WTC11 (cell line): ENCODE measurements at regions not wholly inside any gene's neighbourhood (a gene's known extent, or its start where the extent isn't known, plus 50 kb on each side); places are given as distances from the start of the nearest gene placed in this dataset.

Experiments used
- ATAC-seq: fragments of 200-7000 bp; cut with Tn5 transposase; 2 replicates; pipeline ENCODE4 v1.10.0; 2021; ENCODE audit warnings: mild to moderate bottlenecking, moderate library complexity
- CTCF ChIA-PET: fragments of 300-600 bp; sonication (Branson Sonifier 250); formaldehyde crosslinking; loops from one replicate; lab custom pipeline; 2021; ENCODE audit warnings: antibody characterized with exemption; lab: Charles Lee
- POLR2A ChIA-PET: fragments of 350-600 bp; sonication (Branson Sonifier 250); formaldehyde crosslinking; loops from one replicate; lab custom pipeline; 2021; ENCODE audit warnings: antibody characterized with exemption; lab: Charles Lee
- DNase-seq: peaks from one replicate; pipeline ENCODE4 v3.0.0; 2021; ENCODE audit warnings: low spot score
- H3K27ac Mint-ChIP-seq: 2 replicates; pipeline ENCODE4 v1.8.0; 2021; ENCODE audit warnings: mixed read lengths
- H3K27me3 Mint-ChIP-seq: 2 replicates; pipeline ENCODE4 v1.8.0; 2021; ENCODE audit warnings: low read depth, mild to moderate bottlenecking, moderate library complexity, mixed read lengths
- H3K36me3 Mint-ChIP-seq: 2 replicates; pipeline ENCODE4 v1.8.0; 2021; ENCODE audit warnings: mixed read lengths
- H3K4me1 Mint-ChIP-seq: 2 replicates; pipeline ENCODE4 v1.8.0; 2022; ENCODE audit warnings: mixed read lengths
- H3K4me3 Mint-ChIP-seq: 2 replicates; pipeline ENCODE4 v1.8.0; 2021; ENCODE audit warnings: mild to moderate bottlenecking, moderate library complexity, mixed read lengths
- H3K9me3 Mint-ChIP-seq: 2 replicates; pipeline ENCODE4 v1.8.0; 2021; ENCODE audit warnings: mixed read lengths
- E2F1 ChIP-seq: sonication (generic); formaldehyde crosslinking; IDR thresholded peaks from 2 replicates; pipeline ENCODE4 v1.8.0; 2022; ENCODE audit warnings: mild to moderate bottlenecking, missing genetic modification reagents
- E2F4 ChIP-seq: sonication (generic); formaldehyde crosslinking; IDR thresholded peaks from 2 replicates; pipeline ENCODE4 v1.8.1; 2022; ENCODE audit warnings: low read depth, mild to moderate bottlenecking, moderate library complexity, missing genetic modification reagents, borderline replicate concordance
- E2F5 ChIP-seq: sonication (generic); formaldehyde crosslinking; IDR thresholded peaks from 2 replicates; pipeline ENCODE4 v1.8.1; 2022; ENCODE audit warnings: mild to moderate bottlenecking, moderate library complexity, missing genetic modification reagents
- ESRRA ChIP-seq: sonication (generic); formaldehyde crosslinking; IDR thresholded peaks from 2 replicates; pipeline ENCODE4 v1.8.1; 2022; ENCODE audit warnings: mild to moderate bottlenecking, missing genetic modification reagents, borderline replicate concordance
- FOXJ3 ChIP-seq: sonication (generic); formaldehyde crosslinking; IDR thresholded peaks from 2 replicates; pipeline ENCODE4 v1.9.0; 2021; ENCODE audit warnings: missing genetic modification reagents, mild to moderate bottlenecking, borderline replicate concordance
- FOXK1 ChIP-seq: sonication (generic); formaldehyde crosslinking; IDR thresholded peaks from 2 replicates; pipeline ENCODE4 v1.8.0; 2022; ENCODE audit warnings: mild to moderate bottlenecking, moderate library complexity, missing genetic modification reagents
- GRHL2 ChIP-seq: fragments of 250-450 bp; sonication (Bioruptor Pico); IDR thresholded peaks from 2 replicates; pipeline ENCODE4 v1.8.0; 2022; ENCODE audit warnings: mild to moderate bottlenecking, moderate library complexity; ENCODE audit not compliant: insufficient replicate concordance, severe bottlenecking
- NFATC4 ChIP-seq: fragments of 250-450 bp; sonication (Bioruptor Pico); IDR thresholded peaks from 2 replicates; pipeline ENCODE4 v1.9.0; 2021; ENCODE audit warnings: mild to moderate bottlenecking
- NFE2L1 ChIP-seq: sonication (generic); formaldehyde crosslinking; IDR thresholded peaks from 2 replicates; pipeline ENCODE4 v1.8.1; 2023; ENCODE audit warnings: missing genetic modification reagents
- NR2C2 ChIP-seq: sonication (generic); formaldehyde crosslinking; IDR thresholded peaks from 2 replicates; pipeline ENCODE4 v1.8.0; 2022; ENCODE audit warnings: mild to moderate bottlenecking, missing genetic modification reagents
- PREB ChIP-seq: sonication (generic); formaldehyde crosslinking; IDR thresholded peaks from 2 replicates; pipeline ENCODE4 v1.8.1; 2022; ENCODE audit warnings: mild to moderate bottlenecking, missing genetic modification reagents, moderate library complexity, borderline replicate concordance
- RELA ChIP-seq: sonication (generic); formaldehyde crosslinking; IDR thresholded peaks from 2 replicates; pipeline ENCODE4 v1.8.1; 2022; ENCODE audit warnings: missing genetic modification reagents, mild to moderate bottlenecking, borderline replicate concordance
- TCF7 ChIP-seq: sonication (generic); formaldehyde crosslinking; IDR thresholded peaks from 2 replicates; pipeline ENCODE4 v1.8.0; 2022; ENCODE audit warnings: mild to moderate bottlenecking, low read depth, missing genetic modification reagents, moderate library complexity
- TEAD1 ChIP-seq: sonication (generic); formaldehyde crosslinking; IDR thresholded peaks from 2 replicates; pipeline ENCODE4 v1.8.0; 2022; ENCODE audit warnings: mild to moderate bottlenecking, missing genetic modification reagents
- USF1 ChIP-seq: sonication (generic); formaldehyde crosslinking; IDR thresholded peaks from 2 replicates; pipeline ENCODE4 v1.8.0; 2022; ENCODE audit warnings: mild to moderate bottlenecking, missing genetic modification reagents
- ZNF232 ChIP-seq: sonication (generic); formaldehyde crosslinking; IDR thresholded peaks from 2 replicates; pipeline ENCODE4 v1.8.0; 2022; ENCODE audit warnings: mild to moderate bottlenecking, missing genetic modification reagents
- ZNF263 ChIP-seq: sonication (generic); formaldehyde crosslinking; IDR thresholded peaks from 2 replicates; pipeline ENCODE4 v1.8.1; 2022; ENCODE audit warnings: low read depth, mild to moderate bottlenecking, moderate library complexity, missing genetic modification reagents
- ZSCAN18 ChIP-seq: fragments of 250-450 bp; sonication (Bioruptor Pico); IDR thresholded peaks from 2 replicates; pipeline ENCODE4 v2.1.2; 2022; ENCODE audit warnings: mild to moderate bottlenecking, moderate library complexity
- TF ChIP-seq, protein P1 (sequence below): fragments of 200-600 bp; IDR thresholded peaks from 2 replicates; pipeline ENCODE4 v1.8.0; 2022; ENCODE audit warnings: antibody characterized with exemption
- TF ChIP-seq, protein P2 (sequence below): fragments of 250-450 bp; sonication (Bioruptor Pico); IDR thresholded peaks from 2 replicates; pipeline ENCODE4 v1.9.0; 2021; ENCODE audit warnings: mild to moderate bottlenecking

DNA sequence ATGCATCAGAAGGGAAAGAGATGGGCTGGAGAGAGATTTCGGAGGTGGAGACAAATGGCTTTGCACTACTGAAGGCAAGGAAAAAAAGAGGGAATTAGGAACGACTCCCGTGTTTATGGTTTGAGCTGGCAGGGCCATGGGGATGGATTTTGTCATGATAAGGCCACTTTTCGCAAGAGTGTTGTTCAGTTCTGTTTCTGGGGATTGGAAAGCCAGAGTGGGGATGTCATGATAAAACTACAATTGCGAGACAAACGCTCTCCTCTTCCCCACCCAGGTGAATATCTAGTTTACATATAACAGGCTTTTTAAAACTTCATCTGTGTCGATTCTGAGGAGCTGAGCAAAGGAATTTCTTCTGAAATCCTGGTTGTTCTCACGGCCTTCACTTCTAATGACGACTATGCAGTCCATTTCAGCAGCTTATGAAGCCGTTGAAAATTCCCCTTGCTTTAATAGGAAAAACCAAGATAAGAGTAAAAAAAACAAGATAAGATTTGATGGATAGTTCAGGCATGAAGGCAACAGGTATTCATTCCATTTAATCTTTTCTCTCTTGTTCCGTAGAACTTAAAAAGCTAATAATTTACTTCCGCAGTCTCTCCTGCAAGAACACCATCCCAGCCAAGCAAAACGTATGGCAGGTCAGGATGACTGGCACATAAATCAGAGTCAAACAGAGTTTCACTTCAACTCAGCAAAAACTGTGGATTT lies 245.6 kb upstream of the PITRM1 start:
- no peak overlapping the region for H3K27ac Mint-ChIP-seq
- ATAC-seq, result no peak
- no peaks in the 10 kb centered on the region for H3K9me3 Mint-ChIP-seq
- no peak for TF ChIP-seq GRHL2
- TF ChIP-seq E2F4 (CRISPR knock-in tag), result no peak
- no peak for TF ChIP-seq NFATC4 (CRISPR knock-in tag)
- TF ChIP-seq TEAD1 (CRISPR knock-in tag), result no peak
- no peak for TF ChIP-seq FOXJ3
- no peak for TF ChIP-seq TCF7 (CRISPR knock-in tag)
- no peak for TF ChIP-seq ZNF263
- TF ChIP-seq E2F5 (CRISPR knock-in tag), result no peak
- TF ChIP-seq ZNF232, result no peak
- no peak for TF ChIP-seq ZSCAN18
- TF ChIP-seq, protein P1, sequence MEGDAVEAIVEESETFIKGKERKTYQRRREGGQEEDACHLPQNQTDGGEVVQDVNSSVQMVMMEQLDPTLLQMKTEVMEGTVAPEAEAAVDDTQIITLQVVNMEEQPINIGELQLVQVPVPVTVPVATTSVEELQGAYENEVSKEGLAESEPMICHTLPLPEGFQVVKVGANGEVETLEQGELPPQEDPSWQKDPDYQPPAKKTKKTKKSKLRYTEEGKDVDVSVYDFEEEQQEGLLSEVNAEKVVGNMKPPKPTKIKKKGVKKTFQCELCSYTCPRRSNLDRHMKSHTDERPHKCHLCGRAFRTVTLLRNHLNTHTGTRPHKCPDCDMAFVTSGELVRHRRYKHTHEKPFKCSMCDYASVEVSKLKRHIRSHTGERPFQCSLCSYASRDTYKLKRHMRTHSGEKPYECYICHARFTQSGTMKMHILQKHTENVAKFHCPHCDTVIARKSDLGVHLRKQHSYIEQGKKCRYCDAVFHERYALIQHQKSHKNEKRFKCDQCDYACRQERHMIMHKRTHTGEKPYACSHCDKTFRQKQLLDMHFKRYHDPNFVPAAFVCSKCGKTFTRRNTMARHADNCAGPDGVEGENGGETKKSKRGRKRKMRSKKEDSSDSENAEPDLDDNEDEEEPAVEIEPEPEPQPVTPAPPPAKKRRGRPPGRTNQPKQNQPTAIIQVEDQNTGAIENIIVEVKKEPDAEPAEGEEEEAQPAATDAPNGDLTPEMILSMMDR, result no peak
- TF ChIP-seq, protein P2, sequence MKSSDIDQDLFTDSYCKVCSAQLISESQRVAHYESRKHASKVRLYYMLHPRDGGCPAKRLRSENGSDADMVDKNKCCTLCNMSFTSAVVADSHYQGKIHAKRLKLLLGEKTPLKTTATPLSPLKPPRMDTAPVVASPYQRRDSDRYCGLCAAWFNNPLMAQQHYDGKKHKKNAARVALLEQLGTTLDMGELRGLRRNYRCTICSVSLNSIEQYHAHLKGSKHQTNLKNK, result no peak
- TF ChIP-seq FOXK1 (CRISPR knock-in tag), result no peak
- TF ChIP-seq USF1 (CRISPR knock-in tag), result no peak
- no peak for TF ChIP-seq NR2C2 (CRISPR knock-in tag)
- TF ChIP-seq ESRRA (CRISPR knock-in tag), result no peak
- TF ChIP-seq, all 79 proteins: peak for 0
- CTCF ChIA-PET, result interaction anchor here (0.7 to 1.1 kb wide), 2 partner anchors 125 to 155 kb away, joined by 3 to 4 read pairs; no protein-coding TSS in a partner anchor
- Mint-ChIP-seq H3K27me3 (no peaks in the 10 kb centered on the region), H3K36me3 (no peaks in the 10 kb centered on the region), H3K4me3 (no peak overlapping the region), H3K4me1 (peaks cover 10% of the 10 kb centered on the region; the same call in 1 of the 2 replicates)
- no peak for DNase-seq
- POLR2A ChIA-PET, result no interaction called here

DNA sequence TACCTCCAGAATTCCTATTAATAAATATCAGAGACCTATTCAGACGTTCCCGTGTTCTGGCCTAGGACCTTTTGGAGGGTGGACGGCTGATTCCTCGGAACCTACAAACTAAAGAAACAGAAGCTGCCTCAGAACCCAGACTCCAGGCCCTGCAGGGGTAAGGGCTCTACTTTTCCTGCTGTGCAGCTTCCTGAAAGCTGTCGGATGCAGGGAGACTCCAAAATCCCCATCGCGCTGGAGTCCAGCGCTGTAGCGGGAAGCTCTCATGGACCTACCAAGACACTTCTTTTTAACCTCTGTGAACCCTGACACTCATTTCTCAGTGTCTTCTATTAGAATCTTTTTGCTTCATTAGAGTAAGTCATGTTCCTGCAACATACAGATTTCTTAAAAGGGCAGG lies 244.5 kb upstream of the PITRM1 start:
- DNase-seq (no peak), ATAC-seq (no peak)
- no peak overlapping the region for H3K4me3 Mint-ChIP-seq
- H3K27ac Mint-ChIP-seq, result no peak overlapping the region
- no peak for TF ChIP-seq E2F4 (CRISPR knock-in tag)
- no peak for TF ChIP-seq ESRRA (CRISPR knock-in tag)
- no peak for TF ChIP-seq RELA
- TF ChIP-seq E2F1 (CRISPR knock-in tag), result no peak
- no peak for TF ChIP-seq NFE2L1 (CRISPR knock-in tag)
- no peak for TF ChIP-seq PREB (CRISPR knock-in tag)
- no peaks in the 10 kb centered on the region for H3K36me3 Mint-ChIP-seq
- H3K4me1 Mint-ChIP-seq, result peaks cover 10% of the 10 kb centered on the region; the same call in 1 of the 2 replicates
- H3K9me3 Mint-ChIP-seq, result no peaks in the 10 kb centered on the region
- ChIA-PET POLR2A (no interaction called here), CTCF (no interaction called here)
- H3K27me3 Mint-ChIP-seq, result no peaks in the 10 kb centered on the region
